ENCODE measurements at regions not wholly inside any gene's neighbourhood (a gene's known extent, or its start where the extent isn't known, plus 50 kb on each side); places are given as distances from the start of the nearest gene placed in this dataset.

DNA sequence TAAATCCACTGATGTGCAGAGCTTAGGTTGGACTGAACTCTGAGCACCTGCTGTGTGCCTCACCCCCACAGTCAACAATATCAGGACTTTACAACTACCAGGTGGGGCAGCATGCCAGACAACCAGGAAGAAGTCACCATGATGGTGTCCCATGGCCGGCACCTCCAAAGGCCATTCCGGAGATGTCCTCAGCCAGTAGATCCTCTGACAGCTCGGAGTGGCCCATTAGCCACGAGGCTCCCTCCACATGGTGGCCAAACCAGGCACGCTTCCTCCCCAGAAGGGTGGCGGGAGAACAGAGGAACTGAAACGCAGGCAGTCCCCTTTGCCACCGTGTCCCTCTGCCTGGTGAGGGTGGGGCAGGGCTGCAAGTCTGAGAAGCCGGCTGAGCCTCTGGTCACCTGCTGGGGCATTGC, 390.0 kb downstream of the TNS3 start:
- no peaks in the 10 kb centered on the region for H3K27me3 ChIP-seq (ENCODE audit: control insufficient read depth, insufficient read depth, low read length, poor library complexity, severe bottlenecking)
- 92 to 94% methylated on average over 9 of the region's 9 CpGs for WGBS, 2 experiments
- H3K4me1 ChIP-seq (ENCODE audit: control insufficient read depth, insufficient read depth, low read length) = no peaks in the 10 kb centered on the region
- H3K9me3 ChIP-seq (ENCODE audit: control insufficient read depth, low read length) = no peaks in the 10 kb centered on the region
- H3K36me3 ChIP-seq (ENCODE audit: control insufficient read depth, insufficient read depth, low read length) = no peaks in the 10 kb centered on the region
- H3K4me3 ChIP-seq (ENCODE audit: insufficient read depth, low read depth, low read length) = no peak overlapping the region
- no peak overlapping the region for H3K27ac ChIP-seq (ENCODE audit: insufficient read depth, low read depth, low read length, poor library complexity, severe bottlenecking)

DNA sequence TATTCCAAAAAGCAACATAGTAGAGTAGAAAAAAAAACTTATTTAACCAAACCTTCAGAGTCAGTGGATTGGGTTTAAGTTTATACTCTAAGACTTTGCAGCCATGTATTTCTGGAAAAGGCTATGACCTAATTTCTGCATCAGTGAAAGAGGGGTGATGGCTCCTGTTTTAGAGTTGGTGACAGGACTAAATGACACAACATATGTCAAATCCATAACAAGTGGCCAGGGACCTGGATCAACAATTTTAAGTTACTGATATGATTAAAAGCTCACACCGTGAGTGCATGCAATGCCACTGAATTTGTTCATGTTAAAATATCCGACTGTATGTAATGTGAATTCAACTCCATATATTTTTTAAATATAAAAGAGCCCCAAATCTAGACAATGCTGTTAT, 390.6 kb downstream of the TNS3 start:
- H3K27ac ChIP-seq (ENCODE audit: insufficient read depth, low read depth, low read length, poor library complexity, severe bottlenecking) = no peak overlapping the region
- H3K36me3 ChIP-seq (ENCODE audit: control insufficient read depth, insufficient read depth, low read length) = no peaks in the 10 kb centered on the region
- WGBS, 2 experiments = 89 to 100% methylated on average over 1 of the region's 2 CpGs
- no peaks in the 10 kb centered on the region for H3K9me3 ChIP-seq (ENCODE audit: control insufficient read depth, low read length)
- H3K27me3 ChIP-seq (ENCODE audit: control insufficient read depth, insufficient read depth, low read length, poor library complexity, severe bottlenecking) = no peaks in the 10 kb centered on the region
- no peaks in the 10 kb centered on the region for H3K4me1 ChIP-seq (ENCODE audit: control insufficient read depth, insufficient read depth, low read length)
- H3K4me3 ChIP-seq (ENCODE audit: insufficient read depth, low read depth, low read length) = no peak overlapping the region

DNA sequence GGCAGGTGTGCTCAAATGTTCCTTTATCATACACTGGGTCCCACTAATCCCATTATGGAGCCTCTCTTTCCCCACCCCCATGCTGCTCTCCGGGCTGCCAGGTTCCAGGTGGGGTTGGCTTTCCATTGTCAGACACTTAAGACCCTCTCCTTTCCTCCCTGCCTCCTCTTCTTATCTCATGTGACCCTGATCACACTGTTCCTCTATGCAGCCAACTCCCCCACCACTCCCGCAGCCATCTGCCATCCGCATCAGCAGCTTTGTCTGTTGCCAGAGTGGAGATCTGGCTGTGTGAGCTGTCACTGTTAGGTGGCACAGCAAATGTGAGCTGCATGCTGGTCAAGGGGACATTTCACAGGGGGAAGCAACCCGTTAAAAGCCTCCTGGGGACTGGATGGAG, 391.4 kb downstream of the TNS3 start:
- H3K36me3 ChIP-seq (ENCODE audit: control insufficient read depth, insufficient read depth, low read length) = no peaks in the 10 kb centered on the region
- no peak overlapping the region for H3K27ac ChIP-seq (ENCODE audit: insufficient read depth, low read depth, low read length, poor library complexity, severe bottlenecking)
- WGBS, 2 experiments = 70 to 76% methylated on average over 4 of the region's 4 CpGs
- no peaks in the 10 kb centered on the region for H3K9me3 ChIP-seq (ENCODE audit: control insufficient read depth, low read length)
- H3K4me3 ChIP-seq (ENCODE audit: insufficient read depth, low read depth, low read length) = no peak overlapping the region
- H3K27me3 ChIP-seq (ENCODE audit: control insufficient read depth, insufficient read depth, low read length, poor library complexity, severe bottlenecking) = no peaks in the 10 kb centered on the region
- H3K4me1 ChIP-seq (ENCODE audit: control insufficient read depth, insufficient read depth, low read length) = no peaks in the 10 kb centered on the region

DNA sequence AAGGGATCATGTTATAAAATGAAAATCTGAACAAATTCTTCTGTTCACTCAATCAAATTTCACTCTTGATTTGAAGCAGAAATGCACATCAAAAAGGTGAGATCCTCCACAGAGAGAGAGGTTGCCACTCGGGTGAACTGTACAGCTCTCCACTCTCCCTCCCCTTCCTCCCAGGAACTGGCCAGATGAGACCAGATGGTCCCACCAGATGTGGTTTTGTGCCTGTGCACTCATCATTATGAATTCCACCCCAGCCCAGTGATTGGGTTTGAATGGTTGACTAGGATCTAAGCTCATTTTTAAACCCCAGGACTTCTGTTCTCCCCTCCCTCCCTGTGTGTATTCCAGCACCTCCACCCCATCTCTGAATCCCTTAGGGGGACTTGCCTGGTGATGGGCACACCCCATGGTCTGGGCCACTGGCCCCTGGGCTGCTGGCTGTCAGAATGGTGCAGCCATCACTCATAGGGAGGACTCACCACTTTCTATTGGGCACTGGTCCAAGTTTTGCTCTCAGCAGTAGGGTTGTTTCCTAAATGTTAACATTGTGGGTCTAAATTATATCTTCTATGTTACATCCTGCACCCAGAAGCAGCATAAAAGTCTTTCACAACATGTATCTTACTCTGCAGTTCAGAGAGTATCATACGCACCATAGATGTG, 393.1 kb downstream of the TNS3 start:
- Histone ChIP-seq H3K36me3 (ENCODE audit: control insufficient read depth, insufficient read depth, low read length) (no peaks in the 10 kb centered on the region), H3K9me3 (ENCODE audit: control insufficient read depth, low read length) (no peaks in the 10 kb centered on the region), H3K27ac (ENCODE audit: insufficient read depth, low read depth, low read length, poor library complexity, severe bottlenecking) (no peak overlapping the region), H3K4me1 (ENCODE audit: control insufficient read depth, insufficient read depth, low read length) (no peaks in the 10 kb centered on the region), H3K4me3 (ENCODE audit: insufficient read depth, low read depth, low read length) (no peak overlapping the region), H3K27me3 (ENCODE audit: control insufficient read depth, insufficient read depth, low read length, poor library complexity, severe bottlenecking) (no peaks in the 10 kb centered on the region)
- 92 to 100% methylated on average over 1 to 2 of the region's 2 CpGs for WGBS, 2 experiments

DNA sequence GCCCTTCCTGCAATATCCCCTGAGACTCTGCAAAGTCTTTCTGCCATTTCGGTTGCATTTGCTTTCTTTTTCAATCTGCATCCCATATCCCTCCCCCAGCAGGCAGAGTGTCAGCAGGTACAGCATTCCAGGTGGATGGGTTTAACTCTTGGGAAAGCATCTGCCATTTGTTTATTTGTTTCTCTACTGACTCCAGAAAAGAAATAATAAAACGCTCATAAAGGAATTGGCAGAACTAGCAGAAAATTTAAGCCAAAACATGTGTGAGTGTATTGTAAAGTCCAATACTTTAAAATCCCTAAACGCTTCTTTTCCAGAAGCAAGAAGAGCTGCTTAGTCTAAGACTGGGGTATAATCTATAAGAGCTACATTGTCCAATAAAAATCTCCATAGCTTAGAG, 393.8 kb downstream of the TNS3 start:
- Histone ChIP-seq H3K4me1 (ENCODE audit: control insufficient read depth, insufficient read depth, low read length) (no peaks in the 10 kb centered on the region), H3K9me3 (ENCODE audit: control insufficient read depth, low read length) (no peaks in the 10 kb centered on the region), H3K27ac (ENCODE audit: insufficient read depth, low read depth, low read length, poor library complexity, severe bottlenecking) (no peak overlapping the region), H3K36me3 (ENCODE audit: control insufficient read depth, insufficient read depth, low read length) (no peaks in the 10 kb centered on the region), H3K4me3 (ENCODE audit: insufficient read depth, low read depth, low read length) (no peak overlapping the region), H3K27me3 (ENCODE audit: control insufficient read depth, insufficient read depth, low read length, poor library complexity, severe bottlenecking) (no peaks in the 10 kb centered on the region)
- 92 to 95% methylated on average over 3 of the region's 3 CpGs for WGBS, 2 experiments

DNA sequence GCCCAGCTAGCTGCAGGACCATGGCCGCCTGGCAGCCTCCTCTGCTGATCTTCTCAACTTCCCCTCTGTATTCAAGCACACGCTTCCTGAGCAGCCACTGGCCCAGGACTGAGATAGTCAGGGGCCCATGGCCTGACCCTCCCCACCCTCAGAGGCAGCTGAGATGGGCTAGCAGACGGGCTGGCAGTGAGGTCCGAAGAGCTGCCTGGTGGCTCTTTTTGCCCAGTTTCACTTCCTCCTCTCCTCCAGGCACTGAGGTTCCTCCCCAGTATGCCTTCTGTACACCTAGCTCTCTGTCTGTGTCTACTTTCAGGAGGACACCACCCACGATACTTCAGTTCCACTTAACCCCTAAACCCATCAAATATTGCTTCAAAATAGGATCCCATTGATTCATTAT, 395.6 kb downstream of the TNS3 start:
- Histone ChIP-seq H3K9me3 (ENCODE audit: control insufficient read depth, low read length) (no peaks in the 10 kb centered on the region), H3K27ac (ENCODE audit: insufficient read depth, low read depth, low read length, poor library complexity, severe bottlenecking) (no peak overlapping the region), H3K4me3 (ENCODE audit: insufficient read depth, low read depth, low read length) (no peak overlapping the region), H3K36me3 (ENCODE audit: control insufficient read depth, insufficient read depth, low read length) (no peaks in the 10 kb centered on the region), H3K4me1 (ENCODE audit: control insufficient read depth, insufficient read depth, low read length) (no peaks in the 10 kb centered on the region), H3K27me3 (ENCODE audit: control insufficient read depth, insufficient read depth, low read length, poor library complexity, severe bottlenecking) (no peaks in the 10 kb centered on the region)
- WGBS, 2 experiments = 91 to 92% methylated on average over 5 of the region's 5 CpGs

DNA sequence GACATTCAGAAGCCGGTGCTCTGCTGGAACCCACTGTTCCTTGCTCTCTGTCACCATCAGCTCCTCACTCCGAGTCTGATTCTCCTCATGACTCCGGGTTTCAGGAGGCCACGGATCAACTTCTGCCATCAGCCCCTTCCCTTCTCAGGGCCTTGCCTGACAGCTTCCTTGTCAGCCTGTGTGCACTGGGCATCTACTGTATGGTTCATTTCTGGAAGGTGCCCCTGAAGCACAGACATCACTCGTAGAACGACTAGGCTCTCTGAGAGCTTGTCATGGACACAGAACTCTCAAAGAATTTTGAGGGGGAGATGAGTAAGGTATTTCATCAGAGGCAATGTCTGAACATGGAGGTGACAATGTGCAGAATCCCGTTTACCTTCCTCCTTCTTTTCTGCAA, 396.1 kb downstream of the TNS3 start:
- WGBS, 2 experiments = 94% methylated on average over 7 of the region's 7 CpGs
- no peak overlapping the region for H3K27ac ChIP-seq (ENCODE audit: insufficient read depth, low read depth, low read length, poor library complexity, severe bottlenecking)
- no peaks in the 10 kb centered on the region for H3K4me1 ChIP-seq (ENCODE audit: control insufficient read depth, insufficient read depth, low read length)
- no peaks in the 10 kb centered on the region for H3K27me3 ChIP-seq (ENCODE audit: control insufficient read depth, insufficient read depth, low read length, poor library complexity, severe bottlenecking)
- H3K9me3 ChIP-seq (ENCODE audit: control insufficient read depth, low read length) = no peaks in the 10 kb centered on the region
- H3K36me3 ChIP-seq (ENCODE audit: control insufficient read depth, insufficient read depth, low read length) = no peaks in the 10 kb centered on the region
- H3K4me3 ChIP-seq (ENCODE audit: insufficient read depth, low read depth, low read length) = no peak overlapping the region

DNA sequence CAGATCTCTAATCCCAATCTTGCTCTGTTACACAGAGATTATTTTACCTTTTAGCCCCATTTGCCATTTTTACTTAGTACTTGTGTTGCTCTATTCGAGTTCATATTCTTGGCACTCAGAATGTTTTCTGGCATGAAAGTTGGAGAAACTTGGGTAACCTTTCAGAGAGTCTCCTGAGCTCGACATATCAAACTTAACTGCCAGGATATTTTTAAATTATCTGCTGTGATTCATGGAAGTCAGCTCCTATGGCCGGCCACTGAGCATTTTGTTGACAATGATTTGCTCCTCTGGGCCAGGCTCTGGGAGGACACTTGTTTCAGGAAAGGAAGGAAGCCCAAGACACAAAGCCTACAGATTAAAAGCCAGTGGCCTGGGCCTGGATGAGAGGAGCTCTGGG, 396.7 kb downstream of the TNS3 start:
- WGBS, 2 experiments = 87 to 90% methylated on average over 3 of the region's 3 CpGs
- Histone ChIP-seq H3K4me1 (ENCODE audit: control insufficient read depth, insufficient read depth, low read length) (no peaks in the 10 kb centered on the region), H3K9me3 (ENCODE audit: control insufficient read depth, low read length) (no peaks in the 10 kb centered on the region), H3K27me3 (ENCODE audit: control insufficient read depth, insufficient read depth, low read length, poor library complexity, severe bottlenecking) (no peaks in the 10 kb centered on the region), H3K27ac (ENCODE audit: insufficient read depth, low read depth, low read length, poor library complexity, severe bottlenecking) (no peak overlapping the region), H3K36me3 (ENCODE audit: control insufficient read depth, insufficient read depth, low read length) (no peaks in the 10 kb centered on the region), H3K4me3 (ENCODE audit: insufficient read depth, low read depth, low read length) (no peak overlapping the region)

DNA sequence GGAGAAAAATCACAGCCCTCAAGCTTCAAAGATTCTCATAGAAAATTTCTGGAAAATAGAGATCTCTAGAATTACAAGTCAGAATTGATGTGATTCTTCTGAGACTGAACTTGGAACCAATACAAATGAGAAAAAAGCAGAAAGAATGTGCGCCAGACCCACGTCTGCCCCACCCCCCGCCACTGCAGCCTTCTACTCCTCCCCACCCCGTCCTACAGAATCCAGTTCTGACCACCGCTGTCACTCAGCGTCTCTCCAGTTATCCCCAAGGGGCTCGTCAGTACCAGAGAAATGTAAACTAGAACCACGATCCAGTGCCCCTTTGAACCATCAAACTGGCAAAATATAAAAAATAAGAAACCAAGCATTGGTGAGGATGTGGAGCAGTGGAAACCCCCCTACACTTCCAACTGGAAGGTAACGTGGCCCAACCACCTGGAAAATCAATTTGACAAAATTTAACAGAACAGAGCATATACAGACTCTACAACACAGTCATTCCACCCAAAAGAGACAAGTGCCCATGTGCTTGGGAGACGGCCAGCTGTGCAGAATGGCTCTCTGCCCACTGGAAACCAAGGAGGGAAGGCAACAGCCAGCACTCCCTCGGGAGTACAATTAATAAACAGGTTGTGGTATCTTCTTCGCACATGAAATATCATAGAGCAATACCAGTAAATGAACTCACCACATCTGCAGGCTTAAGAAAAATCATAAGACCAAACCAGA, 397.9 kb downstream of the TNS3 start:
- Histone ChIP-seq H3K36me3 (ENCODE audit: control insufficient read depth, insufficient read depth, low read length) (no peaks in the 10 kb centered on the region), H3K27me3 (ENCODE audit: control insufficient read depth, insufficient read depth, low read length, poor library complexity, severe bottlenecking) (no peaks in the 10 kb centered on the region), H3K4me1 (ENCODE audit: control insufficient read depth, insufficient read depth, low read length) (peaks cover 3% of the 10 kb centered on the region), H3K9me3 (ENCODE audit: control insufficient read depth, low read length) (no peaks in the 10 kb centered on the region), H3K4me3 (ENCODE audit: insufficient read depth, low read depth, low read length) (no peak overlapping the region), H3K27ac (ENCODE audit: insufficient read depth, low read depth, low read length, poor library complexity, severe bottlenecking) (no peak overlapping the region)
- WGBS, 2 experiments = 92% methylated on average over 11 to 12 of the region's 12 CpGs

DNA sequence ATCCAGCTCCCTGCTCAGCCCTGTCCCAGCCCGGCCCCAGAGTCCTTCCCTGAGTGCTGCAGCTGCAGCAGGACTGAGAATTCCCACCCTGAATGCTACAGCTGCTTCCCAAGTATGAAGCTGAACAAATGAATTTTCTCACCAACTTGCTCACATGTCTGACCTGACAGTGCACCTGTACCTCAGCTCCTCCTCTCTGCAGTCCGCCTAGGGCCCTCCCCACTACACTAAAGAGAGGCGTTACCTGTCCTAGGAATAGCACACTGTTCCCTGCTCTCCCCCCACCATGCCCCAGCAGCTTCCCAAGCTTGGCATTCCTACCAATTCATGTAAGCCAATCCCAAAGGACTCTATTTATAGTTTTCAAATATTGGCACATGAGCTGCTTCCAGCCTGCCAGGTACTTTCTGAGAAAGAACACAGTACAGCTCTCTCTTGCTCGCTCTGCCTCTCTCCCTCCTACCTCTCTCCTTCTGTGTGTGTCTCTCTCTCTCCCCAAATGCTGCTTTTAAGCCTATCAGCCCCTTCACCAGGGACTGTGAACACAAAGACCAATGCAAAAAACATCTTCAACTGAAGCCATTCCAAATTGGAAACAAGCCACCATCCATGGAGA, 400.1 kb downstream of the TNS3 start:
- H3K9me3 ChIP-seq (ENCODE audit: control insufficient read depth, low read length) = no peaks in the 10 kb centered on the region
- no peak overlapping the region for H3K4me3 ChIP-seq (ENCODE audit: insufficient read depth, low read depth, low read length)
- peaks cover 3% of the 10 kb centered on the region for H3K4me1 ChIP-seq (ENCODE audit: control insufficient read depth, insufficient read depth, low read length)
- WGBS, 2 experiments = 84 to 89% methylated on average over 4 of the region's 4 CpGs
- H3K27ac ChIP-seq (ENCODE audit: insufficient read depth, low read depth, low read length, poor library complexity, severe bottlenecking) = no peak overlapping the region
- H3K27me3 ChIP-seq (ENCODE audit: control insufficient read depth, insufficient read depth, low read length, poor library complexity, severe bottlenecking) = no peaks in the 10 kb centered on the region
- no peaks in the 10 kb centered on the region for H3K36me3 ChIP-seq (ENCODE audit: control insufficient read depth, insufficient read depth, low read length)
